IMR-90 (cell line): ENCODE measurements at regions not wholly inside any gene's neighbourhood (a gene's known extent, or its start where the extent isn't known, plus 50 kb on each side); places are given as distances from the start of the nearest gene placed in this dataset.

Experiments
- BHLHE40 ChIP-seq: fragments of 150-350 bp; IDR thresholded peaks from 2 replicates; pipeline ENCODE4 v1.6.1; 2016; ENCODE audit warnings: mild to moderate bottlenecking, low read depth, low read length
- CEBPB ChIP-seq: IDR thresholded peaks from 2 replicates; pipeline ENCODE4 v1.6.1; 2012; ENCODE audit warnings: low read depth, low read length, improper control_type of control experiment
- CHD1 ChIP-seq: IDR thresholded peaks from 2 replicates; pipeline ENCODE4 v1.6.1; 2012; ENCODE audit warnings: low read depth, low read length, improper control_type of control experiment
- CTCF ChIP-seq: conservative IDR thresholded peaks from 2 replicates; pipeline ENCODE4 v1.5.1; 2012; ENCODE audit warnings: mild to moderate bottlenecking, low read depth, low read length, improper control_type of control experiment
- ELK1 ChIP-seq: fragments of 150-350 bp; IDR thresholded peaks from 2 replicates; pipeline ENCODE4 v1.6.1; 2016; ENCODE audit warnings: low read depth, mild to moderate bottlenecking, low read length, moderate library complexity, borderline replicate concordance
- FOS ChIP-seq: fragments of 150-350 bp; IDR thresholded peaks from 2 replicates; pipeline ENCODE4 v1.6.1; 2016; ENCODE audit warnings: low read depth, low read length
- MXI1 ChIP-seq: IDR thresholded peaks from 2 replicates; pipeline ENCODE4 v1.6.1; 2012; ENCODE audit warnings: low read depth, mild to moderate bottlenecking, low read length, moderate library complexity, borderline replicate concordance
- NFE2L2 ChIP-seq: fragments of 150-350 bp; IDR thresholded peaks from 2 replicates; pipeline ENCODE4 v1.6.1; 2016; ENCODE audit warnings: low read depth, mild to moderate bottlenecking, low read length
- POLR2A ChIP-seq: IDR thresholded peaks from 2 replicates; pipeline ENCODE4 v1.6.1; 2012; ENCODE audit warnings: mild to moderate bottlenecking, low read depth, low read length
- RFX5 ChIP-seq: IDR thresholded peaks from 2 replicates; pipeline ENCODE4 v1.8.0; 2012; ENCODE audit warnings: low read depth, mild to moderate bottlenecking, low read length, moderate library complexity
- SMC3 ChIP-seq: fragments of 150-350 bp; IDR thresholded peaks from 2 replicates; pipeline ENCODE4 v1.6.1; 2016; ENCODE audit warnings: low read depth, mild to moderate bottlenecking, antibody characterized with exemption, low read length, moderate library complexity
- USF2 ChIP-seq: fragments of 150-350 bp; IDR thresholded peaks from 2 replicates; pipeline ENCODE4 v1.6.1; 2017; ENCODE audit warnings: mild to moderate bottlenecking, antibody characterized with exemption, low read length, low read depth

- TF ChIP-seq CTCF (no peak), SMC3 (no peak), POLR2A (no peak), FOS (no peak), CEBPB (no peak), CHD1 (no peak), RFX5 (no peak), MXI1 (no peak), BHLHE40 (no peak), ELK1 (no peak), USF2 (no peak), NFE2L2 (no peak)
Measured at GRCh38 chr5:61816146-61816545, 484.1 kb downstream of the ZSWIM6 start.
